RWPE2 (cell line): ENCODE measurements at regions not wholly inside any gene's neighbourhood (a gene's known extent, or its start where the extent isn't known, plus 50 kb on each side); places are given as distances from the start of the nearest gene placed in this dataset.

ENCODE experiments used
- ATAC-seq: fragments of 200-7000 bp; cut with Tn5 transposase; 3 replicates; pipeline ENCODE4 v1.9.1; 2021; ENCODE audit warnings: low read depth
- DNase-seq: peaks from one replicate; pipeline ENCODE4 v3.0.0-alpha.2; 2020; ENCODE audit warnings: low spot score
- H3K27ac ChIP-seq: fragments of 450-650 bp; 2 replicates; pipeline ENCODE4 v1.5.1; 2017; ENCODE audit warnings: mild to moderate bottlenecking; ENCODE audit not compliant: poor library complexity, severe bottlenecking
- H3K27me3 ChIP-seq: fragments of 250-450 bp; sonication (Bioruptor Pico); 2 replicates; pipeline ENCODE4 v1.5.1; 2021; ENCODE audit warnings: mild to moderate bottlenecking, moderate library complexity; ENCODE audit not compliant: insufficient read depth, poor library complexity, severe bottlenecking
- H3K36me3 ChIP-seq: fragments of 250-450 bp; sonication (Bioruptor Pico); 2 replicates; pipeline ENCODE4 v1.5.1; 2020; ENCODE audit warnings: low read depth, mild to moderate bottlenecking, moderate library complexity
- H3K4me1 ChIP-seq: fragments of 250-450 bp; sonication (Bioruptor Pico); 2 replicates; pipeline ENCODE4 v1.5.1; 2021; ENCODE audit warnings: mild to moderate bottlenecking, moderate library complexity; ENCODE audit not compliant: insufficient read depth, poor library complexity, severe bottlenecking
- H3K4me3 ChIP-seq: fragments of 250-450 bp; sonication (Bioruptor Pico); 2 replicates; pipeline ENCODE4 v1.5.1; 2021; ENCODE audit warnings: mild to moderate bottlenecking, moderate library complexity; ENCODE audit not compliant: severe bottlenecking
- H3K9me3 ChIP-seq: fragments of 250-450 bp; sonication (Bioruptor Pico); 2 replicates; pipeline ENCODE4 v1.5.1; 2021; ENCODE audit warnings: mild to moderate bottlenecking, moderate library complexity; ENCODE audit not compliant: severe bottlenecking
- CTCF ChIP-seq: fragments of 450-650 bp; IDR thresholded peaks from one replicate; pipeline ENCODE4 v1.5.1; 2017; ENCODE audit warnings: mild to moderate bottlenecking, moderate library complexity; ENCODE audit not compliant: poor library complexity, severe bottlenecking

DNA sequence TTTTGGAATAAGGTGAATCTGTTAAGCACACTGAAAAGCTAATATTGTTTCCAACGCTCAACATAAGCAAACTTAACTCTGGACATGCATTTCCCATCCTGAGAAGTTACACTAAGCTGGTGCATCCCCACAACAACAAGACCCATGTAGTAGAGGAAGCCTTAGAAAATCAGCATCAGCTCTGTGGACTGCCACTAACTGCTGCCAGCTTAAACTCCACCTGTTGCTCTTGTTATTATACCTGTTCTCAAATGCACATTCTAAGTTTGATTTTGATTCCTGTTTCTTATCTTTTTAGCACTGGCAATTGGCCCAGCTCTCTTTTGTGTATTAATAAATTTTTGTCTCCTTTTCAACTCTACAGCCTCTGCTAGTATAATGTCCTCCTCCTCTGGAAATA, 924.8 kb downstream of the DNAH5 start:
- Histone ChIP-seq H3K4me1 (no peaks in the 10 kb centered on the region), H3K27me3 (peaks cover 15% of the 10 kb centered on the region), H3K36me3 (no peaks in the 10 kb centered on the region), H3K27ac (no peak overlapping the region), H3K4me3 (no peak overlapping the region), H3K9me3 (no peaks in the 10 kb centered on the region)
- ATAC-seq (no peak), DNase-seq (no peak)
- no peak for TF ChIP-seq CTCF

DNA sequence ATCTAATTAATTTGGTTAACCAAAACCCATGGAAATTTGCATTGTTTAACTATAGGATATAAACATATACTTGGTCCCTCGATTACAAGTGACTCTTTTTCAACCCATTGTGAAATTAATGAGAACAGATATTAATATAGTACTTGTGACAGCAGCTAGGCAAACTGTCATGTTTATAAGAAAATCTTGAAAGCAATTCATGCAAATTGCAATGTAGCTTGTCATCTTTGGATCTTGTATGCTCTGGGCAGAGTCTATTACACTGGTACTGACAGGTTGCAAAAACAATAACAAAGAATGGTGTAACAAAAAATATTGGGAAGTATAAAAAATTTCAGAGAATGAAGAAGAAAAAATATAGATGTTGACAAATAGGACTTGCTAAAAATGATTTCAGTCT, 941.0 kb downstream of the DNAH5 start:
- DNase-seq (no peak), ATAC-seq (no peak)
- H3K4me3 ChIP-seq, result no peak overlapping the region
- H3K9me3 ChIP-seq, result no peaks in the 10 kb centered on the region
- no peak overlapping the region for H3K27ac ChIP-seq
- no peak for TF ChIP-seq CTCF
- H3K4me1 ChIP-seq, result peaks cover 2% of the 10 kb centered on the region
- H3K36me3 ChIP-seq, result no peaks in the 10 kb centered on the region
- H3K27me3 ChIP-seq, result no peaks in the 10 kb centered on the region

GRCh38 chr5:12999667-13000066, 944.8 kb downstream of the DNAH5 start:
- H3K27me3 ChIP-seq, result peaks cover 3% of the 10 kb centered on the region
- ATAC-seq, result no peak
- H3K36me3 ChIP-seq, result no peaks in the 10 kb centered on the region
- H3K4me3 ChIP-seq, result no peak overlapping the region
- no peaks in the 10 kb centered on the region for H3K9me3 ChIP-seq
- H3K4me1 ChIP-seq, result peaks cover 2% of the 10 kb centered on the region
- no peak for DNase-seq
- TF ChIP-seq CTCF, result no peak
- no peak overlapping the region for H3K27ac ChIP-seq

GRCh38 chr5:12985142-12985541, 959.3 kb downstream of the DNAH5 start:
- Histone ChIP-seq H3K4me1 (no peaks in the 10 kb centered on the region), H3K27ac (no peak overlapping the region), H3K36me3 (no peaks in the 10 kb centered on the region), H3K27me3 (peaks cover 3% of the 10 kb centered on the region), H3K4me3 (no peak overlapping the region), H3K9me3 (no peaks in the 10 kb centered on the region)
- no peak for ATAC-seq
- DNase-seq, result no peak
- no peak for TF ChIP-seq CTCF

DNA sequence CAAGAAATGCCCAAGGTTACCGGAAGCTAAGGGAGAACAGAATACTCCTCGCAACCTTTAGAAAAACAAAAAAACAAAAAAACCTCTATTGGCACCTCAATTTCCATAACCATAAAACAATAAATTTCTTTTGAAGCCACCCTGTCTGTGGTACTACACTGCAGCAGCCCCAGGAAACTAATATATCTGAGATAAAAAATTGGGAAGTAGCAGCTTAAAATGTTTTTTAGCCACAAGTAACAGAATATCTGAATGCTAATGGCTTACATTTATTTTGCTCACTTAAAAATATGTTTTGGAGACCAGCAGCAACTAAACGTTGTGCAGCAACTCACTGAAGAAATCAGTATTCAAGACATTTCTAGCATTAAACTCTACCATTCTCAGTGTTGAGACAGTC, 969.6 kb downstream of the DNAH5 start:
- Histone ChIP-seq H3K27me3 (no peaks in the 10 kb centered on the region), H3K9me3 (no peaks in the 10 kb centered on the region), H3K4me3 (no peak overlapping the region), H3K36me3 (no peaks in the 10 kb centered on the region), H3K27ac (no peak overlapping the region), H3K4me1 (no peaks in the 10 kb centered on the region)
- TF ChIP-seq CTCF, result no peak
- no peak for DNase-seq
- no peak for ATAC-seq
